NCI-H1105 treated with DMSO at 0.1 percent for 48 hours (cell line): ENCODE measurements at regions not wholly inside any gene's neighbourhood (a gene's known extent, or its start where the extent isn't known, plus 50 kb on each side); places are given as distances from the start of the nearest gene placed in this dataset.

ENCODE experiments used
- DNase-seq: peaks from one replicate; lab custom pipeline; 2025; lab: John Stamatoyannopoulos, UW

DNA sequence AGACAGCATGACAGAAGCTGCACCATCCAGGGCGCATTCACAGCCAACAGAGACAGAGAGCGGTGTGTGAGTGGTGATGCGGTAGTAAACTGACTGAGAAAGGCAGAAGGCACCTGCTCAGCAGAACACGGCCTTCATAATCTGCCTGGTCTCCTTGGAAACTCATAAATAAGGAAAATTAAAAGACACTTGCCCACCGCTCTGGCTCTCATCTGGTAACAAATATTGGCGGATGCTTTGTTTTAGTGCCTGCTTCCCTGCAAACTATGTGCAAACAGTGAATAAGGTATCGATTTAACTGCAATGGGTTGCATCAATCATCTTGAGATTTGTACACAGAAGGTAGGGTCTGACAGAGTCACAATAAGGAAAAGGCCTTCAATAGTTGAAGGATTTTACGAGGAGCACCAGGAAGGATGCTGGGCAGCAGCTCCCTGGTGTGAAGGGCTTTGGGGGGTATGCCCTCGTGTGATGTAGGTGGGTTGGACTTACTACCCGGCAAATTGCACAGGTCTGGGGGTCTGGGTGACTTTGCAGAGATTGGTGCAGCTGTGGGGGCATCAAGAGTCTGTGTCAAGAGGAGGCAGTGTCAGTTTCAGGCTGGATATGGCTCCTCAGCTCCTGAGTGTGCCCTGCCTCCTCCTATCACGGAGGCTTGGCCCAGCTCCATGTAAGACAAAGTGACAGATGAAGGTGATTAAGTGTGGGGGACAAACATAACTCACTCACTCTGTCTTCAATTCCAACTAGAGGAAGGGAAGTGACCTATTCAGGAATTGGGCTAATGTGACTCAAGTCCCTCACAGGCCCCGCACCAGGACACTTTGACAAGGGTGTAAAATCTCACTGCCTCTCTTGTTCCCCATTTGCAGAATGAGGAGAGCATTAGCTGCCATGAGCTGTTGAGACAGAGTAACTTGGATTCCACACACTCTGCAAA lies 166.7 kb downstream of the ICE1 start:
- no peak for DNase-seq

DNA sequence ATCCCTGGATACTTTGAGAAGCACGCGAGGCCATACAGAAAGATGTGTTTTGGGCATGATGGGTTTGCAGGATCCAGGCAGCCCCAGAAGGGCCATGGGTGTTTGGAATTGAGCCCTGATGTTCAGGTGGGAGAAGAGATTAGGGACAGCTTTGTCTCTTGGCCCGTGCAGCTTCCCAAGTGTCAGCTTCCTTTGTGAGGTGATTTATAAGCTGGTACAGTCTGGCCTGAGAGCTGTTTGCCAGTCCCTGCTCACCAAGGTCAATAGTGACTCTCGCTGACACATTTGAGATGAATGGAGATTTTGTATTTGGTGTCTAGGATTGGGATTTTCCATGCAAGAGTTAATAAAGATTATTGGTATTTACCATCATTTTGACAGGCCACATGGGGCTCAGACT lies 165.9 kb downstream of the ICE1 start:
- DNase-seq, result no peak

DNA sequence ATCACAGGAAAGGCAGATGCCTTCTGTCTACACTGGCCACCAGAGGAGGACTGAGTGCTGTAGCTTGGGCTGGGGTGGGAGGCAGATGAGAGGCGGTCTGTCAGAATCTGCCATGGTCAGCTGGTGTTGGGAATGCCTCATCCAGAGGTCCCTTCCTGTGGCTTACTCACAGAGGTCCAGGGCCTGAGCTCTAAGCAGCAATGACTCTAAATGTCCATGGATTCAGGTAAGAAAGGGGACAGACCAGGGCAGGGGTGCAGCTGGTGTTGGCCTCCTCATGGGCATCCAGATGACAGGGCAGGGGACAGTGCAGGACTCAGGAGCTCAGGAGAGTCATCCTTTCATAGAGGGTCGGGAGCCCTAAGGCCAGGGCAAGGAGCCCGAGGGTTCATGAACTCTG lies 165.0 kb downstream of the ICE1 start:
- DNase-seq, result no peak

DNA sequence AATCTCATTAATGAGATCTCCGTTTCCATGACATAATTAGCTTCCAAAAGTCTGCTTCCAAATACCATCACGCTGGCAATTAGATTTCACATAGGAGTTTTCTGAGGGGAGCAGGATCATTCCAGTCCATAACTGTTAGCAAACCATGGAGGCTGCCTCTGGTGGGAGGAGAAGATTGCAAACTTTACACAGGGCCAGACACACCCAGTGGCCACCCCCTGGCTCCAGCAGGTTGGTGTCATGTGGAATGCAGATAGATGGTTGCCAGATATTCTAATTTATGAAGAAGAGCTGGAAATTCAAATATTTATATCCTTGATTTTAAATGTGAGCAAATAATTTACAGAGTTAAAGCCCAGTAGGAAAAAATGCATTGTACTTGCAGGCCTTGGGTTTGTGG lies 164.2 kb downstream of the ICE1 start:
- no peak for DNase-seq

DNA sequence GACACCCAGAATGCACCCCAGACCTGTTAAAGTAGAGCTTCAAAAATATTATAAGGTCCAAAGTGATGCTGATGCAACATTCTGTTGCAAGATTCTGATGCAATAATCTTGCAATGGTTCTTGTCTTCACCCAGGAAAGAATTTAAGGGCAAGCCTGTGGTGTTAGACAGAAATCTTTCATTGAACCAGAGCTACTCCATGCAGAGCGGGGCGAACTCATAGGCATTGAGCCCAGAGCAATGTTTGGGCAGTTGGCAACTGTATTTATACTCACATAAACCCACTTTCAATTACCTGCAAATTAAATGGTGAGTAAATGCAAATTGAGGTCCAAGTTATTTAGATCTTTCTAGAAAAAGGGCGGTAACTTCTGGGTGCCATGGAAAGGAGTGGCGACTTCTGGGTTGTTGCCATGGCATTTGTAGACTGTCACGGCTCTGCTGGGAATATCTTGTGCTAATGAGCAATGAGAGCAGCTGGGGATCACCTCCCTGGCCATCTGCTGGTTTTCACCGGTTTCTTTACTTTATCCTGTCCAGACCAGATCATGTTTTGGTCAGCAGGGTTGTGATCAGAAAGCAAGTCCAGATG lies 163.4 kb downstream of the ICE1 start:
- no peak for DNase-seq

GRCh38 chr5:5584751-5585150 lies 162.3 kb downstream of the ICE1 start:
- no peak for DNase-seq

- DNase-seq, result no peak
These were observed 161.8 kb downstream of the ICE1 start for GRCh38 chr5:5584236-5584745.

- DNase-seq, result no peak
These were observed 161.4 kb downstream of the ICE1 start for GRCh38 chr5:5583832-5584231.

- DNase-seq, result no peak
These were observed 160.7 kb downstream of the ICE1 start for GRCh38 chr5:5583023-5583765.

GRCh38 chr5:5581080-5581479 lies 158.6 kb downstream of the ICE1 start:
- DNase-seq, result no peak

DNA sequence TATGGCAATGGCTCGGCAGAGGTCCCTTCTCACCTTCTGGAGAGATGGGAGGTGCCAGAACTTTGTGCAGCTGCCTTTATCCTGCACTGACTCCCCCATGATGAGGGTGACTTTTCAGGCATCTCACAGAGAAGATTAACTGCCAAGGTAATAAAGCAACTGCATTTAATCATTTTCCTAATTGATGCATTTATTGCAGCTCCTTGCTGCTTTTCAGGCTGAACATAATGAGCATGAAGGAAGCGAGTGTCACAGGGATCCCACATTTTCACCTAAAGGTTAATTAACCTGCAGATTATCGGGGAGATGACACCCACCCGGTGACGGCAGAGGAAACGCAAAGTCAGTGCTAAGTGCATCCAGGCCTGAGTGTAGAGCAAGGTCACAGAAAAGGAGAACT lies 154.3 kb downstream of the ICE1 start:
- DNase-seq, result no peak

GRCh38 chr5:5575461-5575860 lies 153.0 kb downstream of the ICE1 start:
- DNase-seq, result peak; percentile 47

DNA sequence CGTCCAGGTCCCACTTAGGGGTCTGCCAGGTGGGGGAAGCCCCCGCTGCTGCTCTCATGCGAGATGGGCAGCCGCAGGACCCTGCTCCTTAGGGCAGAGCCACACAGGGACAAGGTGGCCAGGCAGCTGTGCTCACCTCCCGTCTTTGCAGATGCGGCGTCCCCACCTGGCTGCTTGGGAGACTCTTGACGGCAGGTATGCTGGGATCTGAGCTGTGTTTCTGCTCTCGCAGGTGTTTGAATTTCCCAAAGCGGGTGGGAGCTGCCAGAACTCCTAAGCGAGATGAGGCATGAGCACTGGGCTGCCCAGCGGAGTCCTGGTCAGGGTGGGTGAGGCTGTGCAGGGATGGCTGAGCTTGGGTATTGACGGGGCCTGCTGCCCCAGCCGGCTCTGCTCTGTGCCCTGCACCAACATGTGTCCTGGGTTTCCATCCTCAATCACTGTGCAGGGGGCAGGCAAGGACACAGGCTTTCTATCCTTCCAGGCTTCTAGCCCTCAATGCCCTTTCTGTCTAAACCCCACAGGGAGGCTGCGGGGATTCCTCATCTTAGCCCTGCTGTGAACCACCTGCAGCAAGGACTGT lies 151.4 kb downstream of the ICE1 start:
- DNase-seq, result no peak

- DNase-seq, result no peak
These were observed 150.7 kb downstream of the ICE1 start for GRCh38 chr5:5572976-5573797.

- no peak for DNase-seq
These were observed 149.8 kb downstream of the ICE1 start for GRCh38 chr5:5572010-5572865.

DNA sequence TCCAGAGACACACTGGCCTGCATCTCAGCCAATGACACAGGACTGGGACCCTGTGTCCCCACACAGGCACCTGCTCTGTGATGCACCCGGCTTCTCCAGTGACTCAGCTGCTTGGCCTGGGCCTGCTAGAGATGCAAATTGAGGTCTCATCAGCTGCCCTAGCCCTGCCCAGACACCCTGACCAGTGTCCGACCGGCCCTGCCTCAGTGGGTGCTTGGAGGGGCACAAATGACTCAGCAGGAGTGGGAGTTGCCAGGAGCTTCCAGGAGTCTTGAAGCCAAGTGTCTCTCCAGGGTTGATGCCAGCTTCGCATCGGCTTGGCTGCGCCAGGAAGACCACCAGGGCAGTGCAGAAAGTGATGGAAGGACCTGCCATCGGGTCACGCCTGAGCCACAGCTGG lies 148.2 kb downstream of the ICE1 start:
- DNase-seq, result no peak

DNA sequence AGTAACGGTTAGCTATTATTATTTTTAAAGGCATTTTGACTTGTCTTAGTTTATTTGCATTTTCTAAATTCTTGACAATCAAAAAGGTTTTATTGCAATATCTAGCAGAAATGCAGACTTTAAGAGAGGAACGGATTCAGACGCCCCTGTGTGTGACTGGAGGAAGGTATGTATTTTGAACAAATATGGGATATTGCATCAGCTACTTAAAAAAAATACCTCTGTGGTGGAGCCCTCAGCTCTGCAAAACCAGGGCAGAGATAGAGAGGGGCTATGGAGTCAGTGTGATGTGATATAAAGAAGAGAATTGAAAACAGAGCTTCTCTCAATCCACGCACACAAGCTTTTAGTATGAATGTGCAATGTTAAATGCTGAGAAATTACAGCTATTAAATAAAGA lies 142.4 kb downstream of the ICE1 start:
- no peak for DNase-seq

- DNase-seq, result no peak
These were observed 137.5 kb downstream of the ICE1 start for GRCh38 chr5:5560016-5560415.

DNA sequence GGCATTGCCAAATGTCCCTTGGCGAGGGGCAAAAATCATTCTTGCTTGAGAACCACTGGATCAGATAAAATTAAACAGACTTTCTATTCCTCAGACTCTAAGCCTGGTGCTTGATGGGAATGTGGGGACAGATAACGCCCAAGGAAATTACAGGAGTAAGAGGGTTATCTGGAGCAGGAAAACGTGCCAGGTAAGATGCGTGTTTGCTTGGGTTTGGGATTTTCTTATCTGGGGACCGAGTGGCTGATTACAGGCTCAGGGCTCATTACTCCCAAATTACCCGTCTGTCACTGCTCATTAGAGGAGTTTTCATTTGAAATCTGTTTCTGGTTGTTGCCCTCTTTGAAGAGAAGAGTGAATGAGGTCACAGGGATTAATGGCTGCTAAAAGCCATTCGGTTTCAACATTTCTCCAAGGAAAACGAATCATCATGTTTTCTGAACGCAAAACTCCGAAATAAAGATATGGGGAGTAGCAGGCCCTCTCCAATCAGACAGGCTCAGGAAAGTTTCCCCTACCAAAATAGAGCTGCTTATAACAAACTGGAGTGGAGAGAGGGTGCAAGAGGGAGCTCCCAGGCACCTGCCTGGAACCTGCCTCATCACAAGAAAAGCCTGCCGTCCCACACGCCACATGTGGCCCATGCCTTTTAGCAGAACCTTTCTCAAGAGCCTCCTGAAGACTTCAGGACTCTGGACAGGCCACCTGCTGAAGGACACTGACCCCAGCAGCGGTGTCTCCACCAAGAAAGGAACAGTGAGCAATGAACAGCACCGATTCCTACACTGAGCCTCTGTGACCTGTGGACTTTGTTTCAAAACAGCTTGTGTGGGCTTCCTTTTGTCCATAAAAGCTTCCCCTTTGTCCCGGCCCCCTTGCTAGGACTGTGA lies 136.4 kb downstream of the ICE1 start:
- no peak for DNase-seq
